Naive thymus-derived CD4-positive, alpha-beta T cell (primary cell): ENCODE measurements at regions not wholly inside any gene's neighbourhood (a gene's known extent, or its start where the extent isn't known, plus 50 kb on each side); places are given as distances from the start of the nearest gene placed in this dataset.

Experiments used
- ATAC-seq: fragments of 150-1000 bp; cut with Tn5 transposase; 2 replicates; pipeline ENCODE4 v1.10.0; 2021; ENCODE audit warnings: mild to moderate bottlenecking, moderate library complexity
- CTCF ChIA-PET: fragments of 350-600 bp; sonication (Branson Sonifier 250); formaldehyde crosslinking; loops from one replicate; lab custom pipeline; 2021; ENCODE audit warnings: antibody characterized with exemption; lab: Charles Lee
- POLR2A ChIA-PET: fragments of 350-600 bp; sonication (Branson Sonifier 250); formaldehyde crosslinking; loops from one replicate; lab custom pipeline; 2021; ENCODE audit warnings: antibody characterized with exemption, inconsistent platforms; lab: Charles Lee
- DNase-seq, 9 donors: peaks; one replicate each; pipeline versions ENCODE4 v3.0.0 to v3.0.0-alpha.2; 2020 to 2022; ENCODE audit warnings: mixed read lengths in 1 of 9
- H3K27ac ChIP-seq: one replicate; pipeline ENCODE4 v1.7.0; 2013; ENCODE audit warnings: mild to moderate bottlenecking, low read depth, low read length, moderate library complexity
- H3K27me3 ChIP-seq, 2 donors: one replicate each; pipeline ENCODE4 v1.7.0; 2013; ENCODE audit warnings: low read length in 2 of 2, mild to moderate bottlenecking in 2 of 2, moderate library complexity in 2 of 2; ENCODE audit not compliant: control insufficient read depth in 2 of 2, insufficient read depth in 2 of 2
- H3K36me3 ChIP-seq, 3 experiments: 1 replicate in 2 of 3; 2 replicates in 1 of 3; pipeline ENCODE4 v1.7.0; 2013; ENCODE audit warnings: low read length in 3 of 3, mild to moderate bottlenecking in 3 of 3, moderate library complexity in 1 of 3; ENCODE audit not compliant: insufficient read depth in 3 of 3, control insufficient read depth in 2 of 3
- H3K4me1 ChIP-seq, 2 donors: one replicate each; pipeline ENCODE4 v1.7.0; 2013; ENCODE audit warnings: low read length in 2 of 2, mild to moderate bottlenecking in 2 of 2, moderate library complexity in 1 of 2; ENCODE audit not compliant: control insufficient read depth in 2 of 2, insufficient read depth in 2 of 2
- H3K4me3 ChIP-seq: 2 replicates; pipeline ENCODE4 v1.7.0; 2013; ENCODE audit warnings: mild to moderate bottlenecking, low read length
- H3K9me3 ChIP-seq, 3 experiments: 1 replicate in 2 of 3; 2 replicates in 1 of 3; pipeline ENCODE4 v1.7.0; 2013; ENCODE audit warnings: low read length in 3 of 3; ENCODE audit not compliant: control insufficient read depth in 2 of 3
- H3K27ac Mint-ChIP-seq, 9 donors: one replicate each; pipeline ENCODE4 v1.8.0; 2020 to 2022; ENCODE audit warnings: mixed read lengths in 9 of 9, mild to moderate bottlenecking in 8 of 9, moderate library complexity in 5 of 9, inconsistent platforms in 2 of 9
- H3K27me3 Mint-ChIP-seq, 5 donors: one replicate each; pipeline ENCODE4 v1.8.0; 2021 to 2022; ENCODE audit warnings: mixed read lengths in 5 of 5, mild to moderate bottlenecking in 1 of 5
- H3K36me3 Mint-ChIP-seq, 5 donors: one replicate each; pipeline ENCODE4 v1.8.0; 2020 to 2022; ENCODE audit warnings: mixed read lengths in 5 of 5, mild to moderate bottlenecking in 3 of 5, inconsistent platforms in 1 of 5
- H3K4me1 Mint-ChIP-seq, 7 donors: one replicate each; pipeline ENCODE4 v1.8.0; 2020 to 2022; ENCODE audit warnings: mixed read lengths in 7 of 7, mild to moderate bottlenecking in 3 of 7, inconsistent platforms in 1 of 7
- H3K4me3 Mint-ChIP-seq, 10 donors: one replicate each; pipeline ENCODE4 v1.8.0; 2020 to 2022; ENCODE audit warnings: mild to moderate bottlenecking in 10 of 10, mixed read lengths in 10 of 10, moderate library complexity in 6 of 10, inconsistent platforms in 2 of 10
- H3K9me3 Mint-ChIP-seq, 11 donors: one replicate each; pipeline ENCODE4 v1.8.0; 2020 to 2022; ENCODE audit warnings: mixed read lengths in 11 of 11, mild to moderate bottlenecking in 4 of 11, inconsistent platforms in 1 of 11, moderate library complexity in 1 of 11
- intact Hi-C, 2 donors: fragments of 100-400 bp; cut with micrococcal nuclease; formaldehyde crosslinking; loops; one replicate each; pipeline ENCODE4 v1.15.1; 2023

DNA sequence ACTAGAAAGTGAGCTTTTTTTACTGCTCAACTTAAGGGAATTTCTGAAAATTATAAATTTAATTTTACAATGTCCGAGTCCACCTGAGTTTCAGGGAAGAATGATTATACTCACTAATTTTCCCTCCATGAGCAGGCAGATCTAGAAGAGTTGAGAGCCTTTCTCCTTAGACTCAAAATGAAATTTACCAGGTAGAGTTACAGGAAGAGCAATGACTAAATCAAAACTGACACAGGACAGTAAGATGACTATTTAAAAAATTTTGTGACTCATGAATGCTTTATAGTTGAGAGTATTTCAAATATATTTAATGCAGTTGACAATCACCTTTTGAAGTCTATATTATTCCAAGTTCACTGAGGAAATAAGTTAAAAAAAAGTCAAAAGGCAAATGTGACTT lies 198.1 kb upstream of the NRSN1 start:
- intact Hi-C loops: no loop called here

GRCh38 chr6:23929201-23929600 lies 196.8 kb upstream of the NRSN1 start:
- H3K36me3 Mint-ChIP-seq: no peaks in the 10 kb centered on the region
- H3K27me3 ChIP-seq: no peaks in the 10 kb centered on the region
- H3K4me3 Mint-ChIP-seq: no peak overlapping the region
- no peak overlapping the region for H3K27ac ChIP-seq
- H3K4me3 ChIP-seq: no peak overlapping the region
- H3K4me1 Mint-ChIP-seq: no peaks in the 10 kb centered on the region
- peaks cover 0 to 11% (median 5%) of the 10 kb centered on the region in 11 donors for H3K9me3 Mint-ChIP-seq
- no peak for DNase-seq
- no peak for ATAC-seq
- H3K27ac Mint-ChIP-seq: no peak overlapping the region
- ChIA-PET POLR2A (no interaction called here), CTCF (no interaction called here)
- no peaks in the 10 kb centered on the region for H3K4me1 ChIP-seq
- no peaks in the 10 kb centered on the region for H3K36me3 ChIP-seq
- intact Hi-C loops: no loop called here
- no peaks in the 10 kb centered on the region for H3K27me3 Mint-ChIP-seq
- H3K9me3 ChIP-seq: no peaks in the 10 kb centered on the region

More for the DNA sequence above, 198.1 kb upstream of the NRSN1 start:
- peaks cover 0 to 8% (median 0%) of the 10 kb centered on the region in 5 donors for H3K27me3 Mint-ChIP-seq
- Histone ChIP-seq H3K36me3 (no peaks in the 10 kb centered on the region), H3K27me3 (no peaks in the 10 kb centered on the region), H3K4me1 (no peaks in the 10 kb centered on the region), H3K9me3 (no peaks in the 10 kb centered on the region), H3K27ac (no peak overlapping the region), H3K4me3 (no peak overlapping the region)
- ATAC-seq (no peak), DNase-seq (no peak)
- no peaks in the 10 kb centered on the region for H3K36me3 Mint-ChIP-seq
- ChIA-PET CTCF (no interaction called here), POLR2A (no interaction called here)
- no peaks in the 10 kb centered on the region for H3K4me1 Mint-ChIP-seq
- no peak overlapping the region for H3K27ac Mint-ChIP-seq
- no peak overlapping the region for H3K4me3 Mint-ChIP-seq
- H3K9me3 Mint-ChIP-seq: peaks cover 0 to 10% (median 3%) of the 10 kb centered on the region in 11 donors

DNA sequence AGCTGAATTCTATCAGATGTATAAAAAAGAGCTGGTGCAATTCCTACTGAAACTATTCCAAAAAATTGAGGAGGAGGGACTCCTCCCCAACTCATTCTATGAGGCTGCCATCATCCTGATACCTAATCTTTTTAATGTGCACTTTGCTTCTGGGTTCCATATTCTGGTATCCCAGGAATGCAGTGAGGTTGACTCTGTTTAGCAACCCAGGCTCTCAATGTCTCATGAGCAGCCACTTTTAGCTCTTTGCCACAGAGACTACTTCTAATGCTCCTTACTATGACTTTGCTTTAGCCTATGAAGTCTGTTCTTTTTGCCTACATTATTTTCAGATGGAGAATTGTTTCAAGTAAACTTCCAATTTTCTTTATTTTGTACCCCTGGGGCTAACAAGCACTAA lies 185.5 kb upstream of the NRSN1 start:
- no peaks in the 10 kb centered on the region for H3K9me3 ChIP-seq
- no peaks in the 10 kb centered on the region for H3K4me1 Mint-ChIP-seq
- H3K4me3 ChIP-seq: no peak overlapping the region
- H3K36me3 Mint-ChIP-seq: no peaks in the 10 kb centered on the region
- ChIA-PET POLR2A (no interaction called here), CTCF (no interaction called here)
- ATAC-seq: no peak
- H3K4me1 ChIP-seq: no peaks in the 10 kb centered on the region
- no peak overlapping the region for H3K27ac ChIP-seq
- no peaks in the 10 kb centered on the region for H3K36me3 ChIP-seq
- no peak overlapping the region for H3K27ac Mint-ChIP-seq
- peaks cover 0 to 8% (median 0%) of the 10 kb centered on the region in 5 donors for H3K27me3 Mint-ChIP-seq
- DNase-seq: no peak
- peaks cover 0 to 8% (median 2%) of the 10 kb centered on the region in 11 donors for H3K9me3 Mint-ChIP-seq
- no peaks in the 10 kb centered on the region for H3K27me3 ChIP-seq
- H3K4me3 Mint-ChIP-seq: no peak overlapping the region
- intact Hi-C loops: no loop called here

DNA sequence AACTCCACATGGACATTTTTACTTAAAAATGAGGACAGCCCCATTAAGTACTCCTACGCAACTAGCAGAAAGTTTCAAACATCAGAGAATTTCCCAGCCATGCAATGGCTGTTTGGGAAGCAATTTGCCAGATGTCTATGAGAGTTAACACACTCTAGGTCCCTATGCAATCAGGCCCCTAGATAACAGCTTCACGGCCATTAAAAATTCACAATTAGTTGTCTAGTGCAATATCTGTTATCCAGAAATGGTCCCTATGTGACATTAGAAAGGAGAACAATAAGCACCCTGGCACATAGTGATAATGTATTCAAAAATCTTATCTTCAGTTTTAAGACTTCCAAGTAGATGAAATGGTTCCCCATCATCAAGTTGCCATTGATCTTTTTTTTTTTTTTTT lies 174.3 kb upstream of the NRSN1 start:
- ATAC-seq (no peak), DNase-seq (no peak)
- Histone ChIP-seq H3K4me1 (no peaks in the 10 kb centered on the region), H3K4me3 (no peak overlapping the region), H3K27ac (no peak overlapping the region), H3K9me3 (no peaks in the 10 kb centered on the region), H3K27me3 (no peaks in the 10 kb centered on the region), H3K36me3 (no peaks in the 10 kb centered on the region)
- ChIA-PET CTCF (no interaction called here), POLR2A (no interaction called here)
- no peaks in the 10 kb centered on the region for H3K36me3 Mint-ChIP-seq
- intact Hi-C loops: no loop called here
- no peak overlapping the region for H3K4me3 Mint-ChIP-seq
- H3K27me3 Mint-ChIP-seq: peaks cover 0 to 4% (median 0%) of the 10 kb centered on the region in 5 donors
- no peaks in the 10 kb centered on the region for H3K4me1 Mint-ChIP-seq
- no peak overlapping the region for H3K27ac Mint-ChIP-seq
- peaks cover 0 to 5% (median 0%) of the 10 kb centered on the region in 11 donors for H3K9me3 Mint-ChIP-seq

DNA sequence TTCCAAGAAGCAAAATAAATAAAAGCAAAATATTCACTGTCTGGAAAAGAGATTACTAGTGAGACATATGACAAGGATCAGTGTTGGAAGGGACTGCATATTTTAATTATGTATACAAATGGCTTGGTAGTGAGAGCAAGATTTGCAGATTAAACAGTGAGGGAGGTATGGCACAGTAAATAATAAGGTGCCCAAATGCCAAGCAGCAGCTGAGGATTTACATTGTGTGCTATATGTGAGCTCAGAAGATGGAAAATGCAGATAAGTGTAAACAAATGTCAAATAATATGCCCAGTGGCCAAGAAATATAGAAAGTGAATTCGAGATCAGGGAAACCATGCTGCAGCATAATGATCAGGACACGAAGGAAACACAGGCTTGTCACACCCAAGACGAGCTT lies 173.8 kb upstream of the NRSN1 start:
- no peaks in the 10 kb centered on the region for H3K4me1 Mint-ChIP-seq
- H3K27ac ChIP-seq: no peak overlapping the region
- ChIA-PET CTCF (no interaction called here), POLR2A (no interaction called here)
- intact Hi-C loops: no loop called here
- H3K36me3 Mint-ChIP-seq: no peaks in the 10 kb centered on the region
- H3K4me3 Mint-ChIP-seq: no peak overlapping the region
- peaks cover 0 to 4% (median 0%) of the 10 kb centered on the region in 5 donors for H3K27me3 Mint-ChIP-seq
- H3K27me3 ChIP-seq: no peaks in the 10 kb centered on the region
- no peaks in the 10 kb centered on the region for H3K9me3 ChIP-seq
- peaks cover 0 to 5% (median 0%) of the 10 kb centered on the region in 11 donors for H3K9me3 Mint-ChIP-seq
- H3K36me3 ChIP-seq: no peaks in the 10 kb centered on the region
- H3K27ac Mint-ChIP-seq: no peak overlapping the region
- no peak overlapping the region for H3K4me3 ChIP-seq
- DNase-seq: no peak
- no peak for ATAC-seq
- no peaks in the 10 kb centered on the region for H3K4me1 ChIP-seq

DNA sequence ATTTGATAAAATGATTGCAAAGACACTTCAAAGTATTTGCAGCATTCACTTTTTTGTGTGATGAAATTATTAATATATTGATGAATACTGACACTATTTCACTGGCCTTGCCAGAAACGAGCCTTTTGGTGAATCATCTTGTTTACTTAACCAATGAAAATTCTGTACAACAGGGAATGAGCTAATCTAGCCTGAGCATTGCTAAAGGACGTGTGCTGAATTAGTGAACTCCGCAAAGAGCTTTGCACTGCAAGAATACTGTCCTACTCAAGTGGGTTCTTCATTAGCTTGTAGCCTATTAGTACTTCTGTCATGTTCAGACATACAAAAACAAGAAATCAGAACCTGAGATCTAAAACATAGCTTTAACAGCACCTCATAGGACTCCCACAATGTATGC lies 172.0 kb upstream of the NRSN1 start:
- Mint-ChIP-seq H3K27me3 (peaks cover 0 to 7% (median 2%) of the 10 kb centered on the region in 5 donors), H3K4me3 (no peak overlapping the region), H3K36me3 (no peaks in the 10 kb centered on the region), H3K4me1 (no peaks in the 10 kb centered on the region), H3K9me3 (peaks cover 0 to 5% (median 0%) of the 10 kb centered on the region in 11 donors), H3K27ac (no peak overlapping the region)
- no peaks in the 10 kb centered on the region for H3K27me3 ChIP-seq
- H3K9me3 ChIP-seq: no peaks in the 10 kb centered on the region
- no peak overlapping the region for H3K4me3 ChIP-seq
- CTCF ChIA-PET: interaction anchor here (0.9 kb wide), 1 partner anchor 9 kb away, joined by 3 read pairs; no protein-coding TSS in a partner anchor
- POLR2A ChIA-PET: no interaction called here
- H3K36me3 ChIP-seq: no peaks in the 10 kb centered on the region
- H3K27ac ChIP-seq: no peak overlapping the region
- intact Hi-C loops: no loop called here
- no peaks in the 10 kb centered on the region for H3K4me1 ChIP-seq
- ATAC-seq: no peak
- no peak for DNase-seq

DNA sequence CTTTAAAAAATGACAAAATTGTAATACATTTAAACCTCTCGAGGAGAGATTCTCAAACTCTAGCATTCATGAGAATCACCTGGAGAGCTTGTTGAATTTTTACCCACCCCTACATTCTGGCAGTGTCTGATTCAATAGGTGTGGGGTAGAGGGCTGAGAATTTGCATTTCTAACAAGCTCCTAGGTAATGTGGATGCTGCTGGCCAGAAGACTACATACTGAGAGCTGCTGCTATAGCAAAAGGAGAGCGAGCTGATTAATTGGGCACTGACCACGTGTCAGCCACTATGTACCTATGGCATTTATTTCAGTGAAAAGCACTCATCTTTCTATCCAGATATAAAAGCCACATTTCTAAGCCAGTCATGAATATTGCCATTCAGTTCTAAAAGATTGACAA lies 169.0 kb upstream of the NRSN1 start:
- H3K9me3 ChIP-seq: no peaks in the 10 kb centered on the region
- CTCF ChIA-PET: no interaction called here

More for the DNA sequence above, 169.0 kb upstream of the NRSN1 start:
- POLR2A ChIA-PET: no interaction called here
- peaks cover 0 to 11% (median 6%) of the 10 kb centered on the region in 5 donors for H3K27me3 Mint-ChIP-seq
- no peaks in the 10 kb centered on the region for H3K4me1 ChIP-seq
- intact Hi-C loops: no loop called here
- H3K9me3 Mint-ChIP-seq: peaks cover 0 to 8% (median 0%) of the 10 kb centered on the region in 11 donors
- H3K36me3 ChIP-seq: no peaks in the 10 kb centered on the region
- no peak overlapping the region for H3K4me3 Mint-ChIP-seq
- H3K4me1 Mint-ChIP-seq: no peaks in the 10 kb centered on the region
- no peak for ATAC-seq
- no peak overlapping the region for H3K27ac ChIP-seq
- H3K27ac Mint-ChIP-seq: no peak overlapping the region
- H3K27me3 ChIP-seq: no peaks in the 10 kb centered on the region
- no peak overlapping the region for H3K4me3 ChIP-seq
- DNase-seq: no peak
- no peaks in the 10 kb centered on the region for H3K36me3 Mint-ChIP-seq
